ENCODE measurements at regions not wholly inside any gene's neighbourhood (a gene's known extent, or its start where the extent isn't known, plus 50 kb on each side); places are given as distances from the start of the nearest gene placed in this dataset.

DNA sequence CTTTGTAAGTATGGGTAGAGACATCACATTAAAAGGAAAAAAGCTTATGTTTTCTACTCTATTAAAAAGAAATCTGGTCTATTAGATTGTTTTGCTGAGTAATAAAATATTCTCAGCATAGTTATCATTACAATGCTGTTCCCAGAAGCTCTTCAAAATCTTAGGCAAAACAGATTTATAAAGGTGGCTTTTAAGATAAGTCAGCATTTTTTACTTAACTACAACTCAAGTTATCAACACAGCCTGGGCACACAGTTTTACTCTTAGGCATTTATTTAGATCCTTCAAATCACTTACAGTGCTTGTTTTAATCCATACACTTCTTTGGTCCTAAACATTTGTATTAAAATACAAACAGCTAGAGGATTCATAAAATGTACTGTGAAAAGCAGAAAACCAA lies 534.8 kb upstream of the NCAM2 start:
- no peak for TF ChIP-seq EP300 (IDR thresholded peaks at IDR 0.05; ENCODE audit: borderline replicate concordance)
- TF ChIP-seq RAD21 (IDR thresholded peaks at IDR 0.05; ENCODE audit: low read depth): no peak
- TF ChIP-seq, protein P1, sequence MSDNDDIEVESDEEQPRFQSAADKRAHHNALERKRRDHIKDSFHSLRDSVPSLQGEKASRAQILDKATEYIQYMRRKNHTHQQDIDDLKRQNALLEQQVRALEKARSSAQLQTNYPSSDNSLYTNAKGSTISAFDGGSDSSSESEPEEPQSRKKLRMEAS (IDR thresholded peaks at IDR 0.05): no peak
- TF ChIP-seq TCF12 (IDR thresholded peaks at IDR 0.05; ENCODE audit: low read depth): no peak
- no peak for TF ChIP-seq CREB1 (IDR thresholded peaks at IDR 0.05; ENCODE audit: low read depth)
